GM12878 (cell line): ENCODE measurements at regions not wholly inside any gene's neighbourhood (a gene's known extent, or its start where the extent isn't known, plus 50 kb on each side); places are given as distances from the start of the nearest gene placed in this dataset.

Experiments used
- CBX3 ChIP-seq: fragments of 200-600 bp; sonication (generic); IDR thresholded peaks from 2 replicates; pipeline ENCODE4 v1.6.1; 2016; ENCODE audit warnings: low read depth, borderline replicate concordance
- CHD1 ChIP-seq: IDR thresholded peaks from 2 replicates; pipeline ENCODE4 v1.6.1; 2012; ENCODE audit warnings: low read depth, low read length, improper control_type of control experiment
- CTCF ChIP-seq, 3 experiments: IDR thresholded peaks in 2 of 3; conservative IDR thresholded peaks in 1 of 3; 2 replicates each; pipeline ENCODE4 v1.5.1; 2011; ENCODE audit warnings: low read depth in 3 of 3, low read length in 3 of 3, mild to moderate bottlenecking in 3 of 3, control low read depth in 2 of 3, moderate library complexity in 2 of 3, inconsistent platforms in 1 of 3, mixed read lengths in 1 of 3; ENCODE audit not compliant: control insufficient read depth in 2 of 3, insufficient read depth in 1 of 3; ENCODE audit errors: extremely low read depth in 1 of 3
- EED ChIP-seq: sonication (generic); IDR thresholded peaks from 2 replicates; pipeline ENCODE4 v1.6.1; 2016; ENCODE audit warnings: antibody characterized with exemption, low read depth
- GATAD2B ChIP-seq: fragments of 450-650 bp; conservative IDR thresholded peaks from 2 replicates; pipeline ENCODE4 v1.6.1; 2017; ENCODE audit warnings: low read depth, mild to moderate bottlenecking, moderate library complexity
- IKZF1 ChIP-seq: fragments of 450-650 bp; conservative IDR thresholded peaks from 2 replicates; pipeline ENCODE4 v1.6.1; 2017; ENCODE audit warnings: antibody characterized with exemption, mild to moderate bottlenecking
- KDM1A ChIP-seq: fragments of 200-600 bp; sonication (generic); IDR thresholded peaks from 2 replicates; pipeline ENCODE4 v1.6.1; 2016; ENCODE audit warnings: borderline replicate concordance
- RAD51 ChIP-seq: fragments of 450-650 bp; IDR thresholded peaks from 2 replicates; pipeline ENCODE4 v1.6.1; 2016; ENCODE audit warnings: moderate library complexity, mild to moderate bottlenecking, inconsistent platforms
- TCF12 ChIP-seq: IDR thresholded peaks from 2 replicates; pipeline ENCODE4 v1.6.1; 2011; ENCODE audit warnings: low read depth, mild to moderate bottlenecking, low read length
- USF1 ChIP-seq: IDR thresholded peaks from 2 replicates; pipeline ENCODE4 v1.6.1; 2011; ENCODE audit warnings: borderline replicate concordance, low read depth, mild to moderate bottlenecking, moderate library complexity, mixed read lengths, low read length; ENCODE audit not compliant: insufficient read depth; ENCODE audit errors: extremely low read length
- ZNF217 ChIP-seq: fragments of 450-650 bp; IDR thresholded peaks from 2 replicates; pipeline ENCODE4 v1.6.1; 2017; ENCODE audit warnings: antibody characterized with exemption, mild to moderate bottlenecking
- ZNF24 ChIP-seq: fragments of 450-650 bp; IDR thresholded peaks from 2 replicates; pipeline ENCODE4 v1.6.1; 2017; ENCODE audit warnings: antibody characterized with exemption, mild to moderate bottlenecking
- ZNF592 ChIP-seq: fragments of 450-650 bp; IDR thresholded peaks from 2 replicates; pipeline ENCODE4 v1.6.1; 2017; ENCODE audit warnings: mild to moderate bottlenecking, moderate library complexity
- TF ChIP-seq, protein P1 (sequence below): IDR thresholded peaks from 2 replicates; pipeline ENCODE4 v1.6.1; 2012; ENCODE audit warnings: improper control_type of control experiment, low read depth, low read length; ENCODE audit not compliant: insufficient replicate concordance

- TF ChIP-seq, protein P1, sequence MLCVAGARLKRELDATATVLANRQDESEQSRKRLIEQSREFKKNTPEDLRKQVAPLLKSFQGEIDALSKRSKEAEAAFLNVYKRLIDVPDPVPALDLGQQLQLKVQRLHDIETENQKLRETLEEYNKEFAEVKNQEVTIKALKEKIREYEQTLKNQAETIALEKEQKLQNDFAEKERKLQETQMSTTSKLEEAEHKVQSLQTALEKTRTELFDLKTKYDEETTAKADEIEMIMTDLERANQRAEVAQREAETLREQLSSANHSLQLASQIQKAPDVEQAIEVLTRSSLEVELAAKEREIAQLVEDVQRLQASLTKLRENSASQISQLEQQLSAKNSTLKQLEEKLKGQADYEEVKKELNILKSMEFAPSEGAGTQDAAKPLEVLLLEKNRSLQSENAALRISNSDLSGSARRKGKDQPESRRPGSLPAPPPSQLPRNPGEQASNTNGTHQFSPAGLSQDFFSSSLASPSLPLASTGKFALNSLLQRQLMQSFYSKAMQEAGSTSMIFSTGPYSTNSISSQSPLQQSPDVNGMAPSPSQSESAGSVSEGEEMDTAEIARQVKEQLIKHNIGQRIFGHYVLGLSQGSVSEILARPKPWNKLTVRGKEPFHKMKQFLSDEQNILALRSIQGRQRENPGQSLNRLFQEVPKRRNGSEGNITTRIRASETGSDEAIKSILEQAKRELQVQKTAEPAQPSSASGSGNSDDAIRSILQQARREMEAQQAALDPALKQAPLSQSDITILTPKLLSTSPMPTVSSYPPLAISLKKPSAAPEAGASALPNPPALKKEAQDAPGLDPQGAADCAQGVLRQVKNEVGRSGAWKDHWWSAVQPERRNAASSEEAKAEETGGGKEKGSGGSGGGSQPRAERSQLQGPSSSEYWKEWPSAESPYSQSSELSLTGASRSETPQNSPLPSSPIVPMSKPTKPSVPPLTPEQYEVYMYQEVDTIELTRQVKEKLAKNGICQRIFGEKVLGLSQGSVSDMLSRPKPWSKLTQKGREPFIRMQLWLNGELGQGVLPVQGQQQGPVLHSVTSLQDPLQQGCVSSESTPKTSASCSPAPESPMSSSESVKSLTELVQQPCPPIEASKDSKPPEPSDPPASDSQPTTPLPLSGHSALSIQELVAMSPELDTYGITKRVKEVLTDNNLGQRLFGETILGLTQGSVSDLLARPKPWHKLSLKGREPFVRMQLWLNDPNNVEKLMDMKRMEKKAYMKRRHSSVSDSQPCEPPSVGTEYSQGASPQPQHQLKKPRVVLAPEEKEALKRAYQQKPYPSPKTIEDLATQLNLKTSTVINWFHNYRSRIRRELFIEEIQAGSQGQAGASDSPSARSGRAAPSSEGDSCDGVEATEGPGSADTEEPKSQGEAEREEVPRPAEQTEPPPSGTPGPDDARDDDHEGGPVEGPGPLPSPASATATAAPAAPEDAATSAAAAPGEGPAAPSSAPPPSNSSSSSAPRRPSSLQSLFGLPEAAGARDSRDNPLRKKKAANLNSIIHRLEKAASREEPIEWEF: no peak
- TF ChIP-seq TCF12: no peak
- no peak for TF ChIP-seq RAD51
- no peak for TF ChIP-seq EED
- no peak for TF ChIP-seq KDM1A
- TF ChIP-seq GATAD2B: no peak
- no peak for TF ChIP-seq ZNF24
- no peak for TF ChIP-seq CHD1
- TF ChIP-seq USF1: no peak
- no peak for TF ChIP-seq ZNF592
- no peak for TF ChIP-seq IKZF1
- no peak for TF ChIP-seq ZNF217
- no peak for TF ChIP-seq CBX3
- no peak for TF ChIP-seq CTCF (IDR thresholded peaks at IDR 0.05 in 2 of 3, conservative IDR thresholded peaks at IDR 0.05 in 1 of 3; ENCODE audit: control insufficient read depth in 2 of 3, extremely low read depth in 1 of 3, insufficient read depth in 1 of 3, low read depth in 3 of 3, low read length in 3 of 3)
These were observed 362.6 kb downstream of the BCAT1 start (continued) for GRCh38 chr12:24586293-24586692.
